ENCODE measurements at regions not wholly inside any gene's neighbourhood (a gene's known extent, or its start where the extent isn't known, plus 50 kb on each side); places are given as distances from the start of the nearest gene placed in this dataset.

DNA sequence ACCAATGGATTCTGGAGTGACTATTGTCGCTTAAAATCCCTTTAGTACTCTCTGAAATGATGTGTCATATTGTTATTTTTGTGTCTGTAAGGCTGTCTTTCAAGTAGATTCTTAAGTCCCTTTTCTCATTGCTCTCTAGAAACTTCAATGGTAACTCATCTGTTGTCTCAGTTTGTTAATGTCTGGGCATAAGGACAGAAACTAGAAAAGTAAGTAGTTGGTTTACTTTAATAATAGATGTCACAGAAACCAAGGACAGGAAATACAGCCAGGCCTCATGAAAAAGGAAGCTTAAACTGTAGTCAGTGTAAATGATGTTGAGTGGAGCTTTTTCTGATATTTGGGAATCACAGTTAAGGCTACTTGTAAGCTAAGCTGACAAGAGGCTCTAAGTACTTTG lies 730.2 kb upstream of the DPPA4 start:
- TF ChIP-seq, protein P1, sequence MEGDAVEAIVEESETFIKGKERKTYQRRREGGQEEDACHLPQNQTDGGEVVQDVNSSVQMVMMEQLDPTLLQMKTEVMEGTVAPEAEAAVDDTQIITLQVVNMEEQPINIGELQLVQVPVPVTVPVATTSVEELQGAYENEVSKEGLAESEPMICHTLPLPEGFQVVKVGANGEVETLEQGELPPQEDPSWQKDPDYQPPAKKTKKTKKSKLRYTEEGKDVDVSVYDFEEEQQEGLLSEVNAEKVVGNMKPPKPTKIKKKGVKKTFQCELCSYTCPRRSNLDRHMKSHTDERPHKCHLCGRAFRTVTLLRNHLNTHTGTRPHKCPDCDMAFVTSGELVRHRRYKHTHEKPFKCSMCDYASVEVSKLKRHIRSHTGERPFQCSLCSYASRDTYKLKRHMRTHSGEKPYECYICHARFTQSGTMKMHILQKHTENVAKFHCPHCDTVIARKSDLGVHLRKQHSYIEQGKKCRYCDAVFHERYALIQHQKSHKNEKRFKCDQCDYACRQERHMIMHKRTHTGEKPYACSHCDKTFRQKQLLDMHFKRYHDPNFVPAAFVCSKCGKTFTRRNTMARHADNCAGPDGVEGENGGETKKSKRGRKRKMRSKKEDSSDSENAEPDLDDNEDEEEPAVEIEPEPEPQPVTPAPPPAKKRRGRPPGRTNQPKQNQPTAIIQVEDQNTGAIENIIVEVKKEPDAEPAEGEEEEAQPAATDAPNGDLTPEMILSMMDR (IDR thresholded peaks at IDR 0.05), result no peak
- TF ChIP-seq POLR2A (IDR thresholded peaks at IDR 0.05), result no peak
